Naive B cell (primary cell): ENCODE measurements at regions not wholly inside any gene's neighbourhood (a gene's known extent, or its start where the extent isn't known, plus 50 kb on each side); places are given as distances from the start of the nearest gene placed in this dataset.
A peak's percentile ranks its signal among the peaks of the same experiment; 100 is the strongest.

ENCODE experiments used
- ATAC-seq, 2 donors: fragments of 150-1000 bp; cut with Tn5 transposase; 2 replicates each; pipeline ENCODE4 v1.10.0; 2021; ENCODE audit warnings: low read depth in 2 of 2, mild to moderate bottlenecking in 2 of 2, moderate library complexity in 2 of 2
- DNase-seq: peaks from one replicate; pipeline ENCODE4 v3.0.0; 2022
- H3K27ac Mint-ChIP-seq, 6 donors: one replicate each; pipeline ENCODE4 v1.8.0; 2020 to 2022; ENCODE audit warnings: mild to moderate bottlenecking in 6 of 6, mixed read lengths in 6 of 6, moderate library complexity in 5 of 6, inconsistent platforms in 2 of 6
- H3K27me3 Mint-ChIP-seq, 3 donors: one replicate each; pipeline ENCODE4 v1.8.0; 2021 to 2022; ENCODE audit warnings: mixed read lengths in 3 of 3, mild to moderate bottlenecking in 1 of 3
- H3K36me3 Mint-ChIP-seq, 2 donors: one replicate each; pipeline ENCODE4 v1.8.0; 2020 to 2022; ENCODE audit warnings: mixed read lengths in 2 of 2, inconsistent platforms in 1 of 2, mild to moderate bottlenecking in 1 of 2
- H3K4me1 Mint-ChIP-seq, 3 donors: one replicate each; pipeline ENCODE4 v1.8.0; 2020 to 2022; ENCODE audit warnings: mixed read lengths in 3 of 3, inconsistent platforms in 1 of 3, mild to moderate bottlenecking in 1 of 3, moderate library complexity in 1 of 3
- H3K4me3 Mint-ChIP-seq, 8 donors: one replicate each; pipeline ENCODE4 v1.8.0; 2020 to 2022; ENCODE audit warnings: mild to moderate bottlenecking in 8 of 8, mixed read lengths in 8 of 8, moderate library complexity in 8 of 8, inconsistent platforms in 2 of 8
- H3K9me3 Mint-ChIP-seq, 7 donors: one replicate each; pipeline ENCODE4 v1.8.0; 2020 to 2022; ENCODE audit warnings: mixed read lengths in 7 of 7, mild to moderate bottlenecking in 5 of 7, inconsistent platforms in 2 of 7, moderate library complexity in 1 of 7

- Mint-ChIP-seq H3K4me1 (no peaks in the 10 kb centered on the region), H3K36me3 (no peaks in the 10 kb centered on the region), H3K9me3 (peaks cover 0 to 6% (median 0%) of the 10 kb centered on the region in 7 donors), H3K4me3 (no peak overlapping the region), H3K27me3 (no peaks in the 10 kb centered on the region), H3K27ac (no peak overlapping the region)
- no peak for DNase-seq
- ATAC-seq: no peak
Measured at GRCh38 chr13:80727321-80727975, 386.5 kb upstream of the SPRY2 start.

- DNase-seq (no peak), ATAC-seq (no peak)
- Mint-ChIP-seq H3K27ac (no peak overlapping the region), H3K27me3 (no peaks in the 10 kb centered on the region), H3K4me1 (no peaks in the 10 kb centered on the region), H3K36me3 (no peaks in the 10 kb centered on the region), H3K4me3 (no peak overlapping the region), H3K9me3 (peaks cover 0 to 6% (median 0%) of the 10 kb centered on the region in 7 donors)
Measured at GRCh38 chr13:80726868-80727267, 385.9 kb upstream of the SPRY2 start.

- no peak overlapping the region for H3K4me3 Mint-ChIP-seq
- no peaks in the 10 kb centered on the region for H3K27me3 Mint-ChIP-seq
- no peaks in the 10 kb centered on the region for H3K36me3 Mint-ChIP-seq
- peaks cover 2 to 4% (median 4%) of the 10 kb centered on the region in 3 donors for H3K4me1 Mint-ChIP-seq
- no peak for ATAC-seq
- H3K9me3 Mint-ChIP-seq: no peaks in the 10 kb centered on the region
- no peak overlapping the region for H3K27ac Mint-ChIP-seq
- DNase-seq: no peak
Measured at GRCh38 chr13:80721689-80722088, 380.8 kb upstream of the SPRY2 start.

- H3K27ac Mint-ChIP-seq: no peak overlapping the region
- H3K4me1 Mint-ChIP-seq: peaks cover 7 to 13% (median 8%) of the 10 kb centered on the region in 3 donors
- H3K4me3 Mint-ChIP-seq: no peak overlapping the region
- ATAC-seq (no peak), DNase-seq (no peak)
- no peaks in the 10 kb centered on the region for H3K36me3 Mint-ChIP-seq
- no peaks in the 10 kb centered on the region for H3K9me3 Mint-ChIP-seq
- H3K27me3 Mint-ChIP-seq: no peaks in the 10 kb centered on the region
Measured at GRCh38 chr13:80718970-80719369, 378.0 kb upstream of the SPRY2 start.

- no peak for ATAC-seq
- peaks cover 0 to 10% of the 10 kb centered on the region in 2 donors for H3K36me3 Mint-ChIP-seq
- no peak for DNase-seq
- no peak overlapping the region for H3K4me3 Mint-ChIP-seq
- no peak overlapping the region for H3K27ac Mint-ChIP-seq
- H3K9me3 Mint-ChIP-seq: peaks cover 4 to 10% (median 4%) of the 10 kb centered on the region in 7 donors
- H3K4me1 Mint-ChIP-seq: peaks cover 7 to 13% (median 8%) of the 10 kb centered on the region in 3 donors
- no peaks in the 10 kb centered on the region for H3K27me3 Mint-ChIP-seq
Measured at GRCh38 chr13:80717776-80718175, 376.9 kb upstream of the SPRY2 start.

GRCh38 chr13:80716610-80717081 is 375.7 kb upstream of the SPRY2 start:
- H3K27me3 Mint-ChIP-seq: no peaks in the 10 kb centered on the region
- DNase-seq (no peak), ATAC-seq (peak in 1 of 2 donors; percentile 68)
- H3K9me3 Mint-ChIP-seq: peaks cover 4 to 10% (median 5%) of the 10 kb centered on the region in 7 donors
- peaks cover 7 to 13% (median 8%) of the 10 kb centered on the region in 3 donors for H3K4me1 Mint-ChIP-seq
- H3K36me3 Mint-ChIP-seq: peaks cover 0 to 10% of the 10 kb centered on the region in 2 donors
- H3K27ac Mint-ChIP-seq: peak overlapping the region in 3 of 6 donors; percentile 1 to 89 (median 49)
- peak overlapping the region in 5 of 8 donors; percentile 30 to 84 (median 64) for H3K4me3 Mint-ChIP-seq

- peaks cover 4 to 10% (median 5%) of the 10 kb centered on the region in 7 donors for H3K9me3 Mint-ChIP-seq
- H3K27me3 Mint-ChIP-seq: no peaks in the 10 kb centered on the region
- H3K4me1 Mint-ChIP-seq: peaks cover 6 to 12% (median 8%) of the 10 kb centered on the region in 3 donors
- H3K27ac Mint-ChIP-seq: no peak overlapping the region
- no peak overlapping the region for H3K4me3 Mint-ChIP-seq
- ATAC-seq (no peak), DNase-seq (no peak)
- H3K36me3 Mint-ChIP-seq: peaks cover 0 to 10% of the 10 kb centered on the region in 2 donors
Measured at GRCh38 chr13:80712026-80712425, 371.1 kb upstream of the SPRY2 start.

GRCh38 chr13:80708791-80709190 is 367.9 kb upstream of the SPRY2 start:
- Mint-ChIP-seq H3K27me3 (no peaks in the 10 kb centered on the region), H3K27ac (no peak overlapping the region), H3K36me3 (peaks cover 0 to 8% of the 10 kb centered on the region in 2 donors), H3K9me3 (peaks cover 4 to 10% (median 6%) of the 10 kb centered on the region in 7 donors), H3K4me3 (no peak overlapping the region), H3K4me1 (no peaks in the 10 kb centered on the region)
- ATAC-seq (no peak), DNase-seq (no peak)

GRCh38 chr13:80707000-80707983 is 366.4 kb upstream of the SPRY2 start:
- Mint-ChIP-seq H3K9me3 (peaks cover 0 to 5% (median 0%) of the 10 kb centered on the region in 7 donors), H3K27ac (no peak overlapping the region), H3K36me3 (no peaks in the 10 kb centered on the region), H3K27me3 (no peaks in the 10 kb centered on the region), H3K4me3 (no peak overlapping the region), H3K4me1 (no peaks in the 10 kb centered on the region)
- ATAC-seq (no peak), DNase-seq (no peak)

- no peaks in the 10 kb centered on the region for H3K36me3 Mint-ChIP-seq
- no peak overlapping the region for H3K27ac Mint-ChIP-seq
- H3K4me1 Mint-ChIP-seq: no peaks in the 10 kb centered on the region
- no peak overlapping the region for H3K4me3 Mint-ChIP-seq
- ATAC-seq (no peak), DNase-seq (no peak)
- peaks cover 0 to 10% (median 0%) of the 10 kb centered on the region in 7 donors for H3K9me3 Mint-ChIP-seq
- no peaks in the 10 kb centered on the region for H3K27me3 Mint-ChIP-seq
Measured at GRCh38 chr13:80706164-80706471, 365.2 kb upstream of the SPRY2 start.

GRCh38 chr13:80705371-80706163 is 364.6 kb upstream of the SPRY2 start:
- ATAC-seq: no peak
- Mint-ChIP-seq H3K4me3 (no peak overlapping the region), H3K27ac (no peak overlapping the region), H3K36me3 (no peaks in the 10 kb centered on the region), H3K9me3 (peaks cover 0 to 10% (median 1%) of the 10 kb centered on the region in 7 donors), H3K4me1 (no peaks in the 10 kb centered on the region), H3K27me3 (no peaks in the 10 kb centered on the region)
- no peak for DNase-seq

GRCh38 chr13:80704369-80704768 is 363.4 kb upstream of the SPRY2 start:
- H3K36me3 Mint-ChIP-seq: no peaks in the 10 kb centered on the region
- no peaks in the 10 kb centered on the region for H3K4me1 Mint-ChIP-seq
- H3K9me3 Mint-ChIP-seq: peaks cover 0 to 13% (median 8%) of the 10 kb centered on the region in 7 donors
- no peaks in the 10 kb centered on the region for H3K27me3 Mint-ChIP-seq
- ATAC-seq (no peak), DNase-seq (no peak)
- H3K4me3 Mint-ChIP-seq: no peak overlapping the region
- H3K27ac Mint-ChIP-seq: no peak overlapping the region

GRCh38 chr13:80695841-80696240 is 354.9 kb upstream of the SPRY2 start:
- Mint-ChIP-seq H3K27me3 (no peaks in the 10 kb centered on the region), H3K27ac (no peak overlapping the region), H3K36me3 (peaks cover 0 to 4% of the 10 kb centered on the region in 2 donors), H3K9me3 (peaks cover 3 to 30% (median 12%) of the 10 kb centered on the region in 7 donors), H3K4me3 (no peak overlapping the region), H3K4me1 (no peaks in the 10 kb centered on the region)
- DNase-seq (no peak), ATAC-seq (no peak)
